ENCODE measurements at regions not wholly inside any gene's neighbourhood (a gene's known extent, or its start where the extent isn't known, plus 50 kb on each side); places are given as distances from the start of the nearest gene placed in this dataset.
A peak's percentile ranks its signal among the peaks of the same experiment; 100 is the strongest.

DNA sequence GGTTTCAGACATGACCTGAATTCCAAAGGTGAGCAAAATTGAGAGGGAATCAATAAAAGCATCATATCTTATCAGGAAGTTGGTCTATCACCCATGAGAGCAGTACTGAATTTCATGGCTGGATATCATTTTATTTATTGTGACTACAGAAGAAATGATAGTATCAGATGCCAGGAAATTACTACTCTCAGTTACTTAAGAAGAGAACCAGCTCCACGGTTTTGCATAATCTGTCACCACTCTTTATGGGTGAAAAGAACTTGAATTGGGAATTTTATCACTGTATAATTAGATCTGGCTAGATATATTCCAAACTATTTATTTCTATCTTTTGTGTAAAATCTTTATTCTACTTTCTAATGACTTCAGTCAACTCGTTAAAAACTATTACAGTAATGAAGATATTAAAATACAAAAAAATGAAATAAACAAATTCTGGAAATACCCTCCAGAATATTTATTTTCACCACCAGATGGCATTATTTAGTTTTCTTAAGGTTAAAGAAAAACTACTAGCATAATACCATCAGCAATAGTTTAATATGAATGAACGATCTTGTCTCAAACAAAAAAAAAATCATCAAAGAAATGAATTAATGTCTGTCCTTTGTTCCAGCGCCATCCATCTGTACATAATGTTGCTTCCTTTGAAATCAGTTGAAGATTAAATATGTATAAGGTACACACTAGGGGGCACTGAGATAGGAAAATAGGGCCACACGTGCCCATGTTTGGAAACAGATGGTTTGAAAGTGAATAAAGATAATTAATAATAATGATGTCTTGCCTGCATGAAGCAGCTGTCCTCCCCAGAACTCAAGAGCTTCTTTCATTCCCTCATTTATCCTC lies 84.7 kb upstream of the SLCO6A1 start:
- H3K9me1 ChIP-seq (ENCODE audit: insufficient read depth, low read length): no peaks in the 10 kb centered on the region
- dilution Hi-C loops (cut with HindIII; ENCODE audit: low sequenced_read_pairs, unreplicated experiment) (no loop called here), intact Hi-C loops (cut with micrococcal nuclease) (loop anchor here (1.0 to 5.0 kb wide), 6 partner anchors 74 to 641 kb away; no protein-coding TSS in a partner anchor), in situ Hi-C loops (cut with MboI; ENCODE audit: low sequenced_read_pairs) (loop anchor here (5.0 to 25.0 kb wide), 3 partner anchors 459 to 904 kb away; no protein-coding TSS in a partner anchor)
- H2AFZ ChIP-seq (replicated peaks; ENCODE audit: low read length, poor library complexity): no peak overlapping the region
- no peak overlapping the region for H4K91ac ChIP-seq (ENCODE audit: insufficient read depth, low read depth, low read length)
- ChIA-PET POLR2A (ENCODE audit: unreplicated experiment) (no interaction called here), CTCF (interaction anchor here (0.7 to 1.4 kb wide), 4 partner anchors 13 to 462 kb away, joined by 3 read pairs; no protein-coding TSS in a partner anchor)
- TF ChIP-seq MAZ (IDR thresholded peaks at IDR 0.05; ENCODE audit: borderline replicate concordance, low read depth, low read length) (no peak), RAD21 (IDR thresholded peaks at IDR 0.05; ENCODE audit: low read length) (peak; percentile 38), MXI1 (IDR thresholded peaks at IDR 0.05; ENCODE audit: borderline replicate concordance, low read depth, low read length) (no peak), FOS (IDR thresholded peaks at IDR 0.05; ENCODE audit: low read depth, low read length) (no peak), SMC3 (IDR thresholded peaks at IDR 0.05; ENCODE audit: low read depth, low read length) (peak; percentile 52), NFE2L2 (IDR thresholded peaks at IDR 0.05; ENCODE audit: low read depth, low read length) (no peak), CEBPB (IDR thresholded peaks at IDR 0.05; ENCODE audit: low read depth, low read length) (no peak)
- TF ChIP-seq, protein P1, sequence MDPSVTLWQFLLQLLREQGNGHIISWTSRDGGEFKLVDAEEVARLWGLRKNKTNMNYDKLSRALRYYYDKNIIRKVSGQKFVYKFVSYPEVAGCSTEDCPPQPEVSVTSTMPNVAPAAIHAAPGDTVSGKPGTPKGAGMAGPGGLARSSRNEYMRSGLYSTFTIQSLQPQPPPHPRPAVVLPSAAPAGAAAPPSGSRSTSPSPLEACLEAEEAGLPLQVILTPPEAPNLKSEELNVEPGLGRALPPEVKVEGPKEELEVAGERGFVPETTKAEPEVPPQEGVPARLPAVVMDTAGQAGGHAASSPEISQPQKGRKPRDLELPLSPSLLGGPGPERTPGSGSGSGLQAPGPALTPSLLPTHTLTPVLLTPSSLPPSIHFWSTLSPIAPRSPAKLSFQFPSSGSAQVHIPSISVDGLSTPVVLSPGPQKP (IDR thresholded peaks at IDR 0.05; ENCODE audit: borderline replicate concordance, low read depth, low read length): no peak
- TF ChIP-seq, protein P2, sequence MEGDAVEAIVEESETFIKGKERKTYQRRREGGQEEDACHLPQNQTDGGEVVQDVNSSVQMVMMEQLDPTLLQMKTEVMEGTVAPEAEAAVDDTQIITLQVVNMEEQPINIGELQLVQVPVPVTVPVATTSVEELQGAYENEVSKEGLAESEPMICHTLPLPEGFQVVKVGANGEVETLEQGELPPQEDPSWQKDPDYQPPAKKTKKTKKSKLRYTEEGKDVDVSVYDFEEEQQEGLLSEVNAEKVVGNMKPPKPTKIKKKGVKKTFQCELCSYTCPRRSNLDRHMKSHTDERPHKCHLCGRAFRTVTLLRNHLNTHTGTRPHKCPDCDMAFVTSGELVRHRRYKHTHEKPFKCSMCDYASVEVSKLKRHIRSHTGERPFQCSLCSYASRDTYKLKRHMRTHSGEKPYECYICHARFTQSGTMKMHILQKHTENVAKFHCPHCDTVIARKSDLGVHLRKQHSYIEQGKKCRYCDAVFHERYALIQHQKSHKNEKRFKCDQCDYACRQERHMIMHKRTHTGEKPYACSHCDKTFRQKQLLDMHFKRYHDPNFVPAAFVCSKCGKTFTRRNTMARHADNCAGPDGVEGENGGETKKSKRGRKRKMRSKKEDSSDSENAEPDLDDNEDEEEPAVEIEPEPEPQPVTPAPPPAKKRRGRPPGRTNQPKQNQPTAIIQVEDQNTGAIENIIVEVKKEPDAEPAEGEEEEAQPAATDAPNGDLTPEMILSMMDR (conservative IDR thresholded peaks at IDR 0.05; ENCODE audit: low read depth, low read length): peak; percentile 50
- H2AK5ac ChIP-seq (ENCODE audit: low read depth, low read length): no peak overlapping the region
- H3K4me3 ChIP-seq (ENCODE audit: insufficient read depth, low read depth, low read length): no peak overlapping the region
- no peak overlapping the region for H2AK9ac ChIP-seq (replicated peaks; ENCODE audit: low read depth, low read length, poor library complexity)
- no peaks in the 10 kb centered on the region for H3K79me1 ChIP-seq (ENCODE audit: low read depth in 1 of 2, low read length in 2 of 2)
- no peak overlapping the region for H3K14ac ChIP-seq (replicated peaks; ENCODE audit: low read depth, low read length)
- H2BK5ac ChIP-seq (ENCODE audit: low read depth, low read length, poor library complexity, severe bottlenecking): no peak overlapping the region
- DNase-seq (peak; percentile 18), ATAC-seq (ENCODE audit: low read depth) (no peak)
- no peak overlapping the region for H3K4ac ChIP-seq (ENCODE audit: low read depth, low read length)
- H3K4me1 ChIP-seq (ENCODE audit: control insufficient read depth, insufficient read depth, low read length): no peaks in the 10 kb centered on the region
- H3K23ac ChIP-seq (ENCODE audit: low read depth, low read length): no peak overlapping the region
- no peak overlapping the region for H2BK20ac ChIP-seq (ENCODE audit: low read depth, low read length)
- H4K20me1 ChIP-seq (ENCODE audit: insufficient read depth, low read length): no peaks in the 10 kb centered on the region
- H3K4me2 ChIP-seq (ENCODE audit: low read depth, low read length): peak overlapping the region; percentile 40; the same call in 1 of the 2 replicates
- no CpG with 5 or more reads among the region's 5 CpGs for WGBS, 2 experiments (ENCODE audit: extremely low coverage in 2 of 2, insufficient read length in 1 of 2)
- no TSS peak for BruUV-seq (replicated peaks)
- H4K8ac ChIP-seq (ENCODE audit: low read depth in 2 of 2, low read length in 2 of 2): no peak overlapping the region
- H4K5ac ChIP-seq (ENCODE audit: low read depth, low read length): no peak overlapping the region
- H3K27me3 ChIP-seq (ENCODE audit: control insufficient read depth, insufficient read depth, low read length): no peaks in the 10 kb centered on the region; the same call in 1 of the 2 replicates
- no peak overlapping the region for H3K18ac ChIP-seq (ENCODE audit: low read depth, low read length)
- no peak overlapping the region for H2BK15ac ChIP-seq (ENCODE audit: low read depth, low read length)
- H3K27ac ChIP-seq (ENCODE audit: insufficient read depth, low read length): no peak overlapping the region
- no peak overlapping the region for H3K9ac ChIP-seq (ENCODE audit: low read depth, low read length)
- no peak overlapping the region for H3K56ac ChIP-seq (ENCODE audit: extremely low read depth, insufficient read depth, low read length)
- H2BK120ac ChIP-seq (ENCODE audit: low read depth, low read length): no peak overlapping the region
- no peaks in the 10 kb centered on the region for H3K36me3 ChIP-seq (ENCODE audit: control insufficient read depth, insufficient read depth, low read length)
- H3K9me3 ChIP-seq (ENCODE audit: control insufficient read depth, insufficient read depth, low read length): no peaks in the 10 kb centered on the region

All from IMR-90 (cell line).